ENCODE measurements at regions not wholly inside any gene's neighbourhood (a gene's known extent, or its start where the extent isn't known, plus 50 kb on each side); places are given as distances from the start of the nearest gene placed in this dataset.
"Not testable (repeated sequence)": the region's sequence is repeated elsewhere in the genome, so short reads cannot be mapped to it uniquely, and the experiment has no call there.

DNA sequence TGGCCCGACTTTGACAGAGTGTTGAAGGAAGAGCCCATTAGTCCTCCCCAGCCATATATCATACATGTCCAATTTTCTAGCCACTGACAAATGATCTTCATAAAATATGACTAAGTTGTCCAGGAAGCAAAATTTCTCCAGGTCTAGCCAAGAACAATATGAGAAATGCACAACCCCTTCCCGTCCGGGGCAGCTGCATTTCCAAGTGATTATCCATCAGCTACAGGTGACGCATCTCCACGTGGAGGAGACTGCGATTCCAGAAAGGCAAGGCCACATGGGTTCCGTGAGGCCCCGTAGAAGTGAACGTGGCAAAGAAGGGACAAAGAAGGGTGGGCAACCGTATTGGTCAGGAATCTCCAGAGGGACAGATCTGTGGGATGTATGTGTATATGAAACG is 118.6 kb downstream of the ATP6V0E2 start:
- TF ChIP-seq, protein P1, sequence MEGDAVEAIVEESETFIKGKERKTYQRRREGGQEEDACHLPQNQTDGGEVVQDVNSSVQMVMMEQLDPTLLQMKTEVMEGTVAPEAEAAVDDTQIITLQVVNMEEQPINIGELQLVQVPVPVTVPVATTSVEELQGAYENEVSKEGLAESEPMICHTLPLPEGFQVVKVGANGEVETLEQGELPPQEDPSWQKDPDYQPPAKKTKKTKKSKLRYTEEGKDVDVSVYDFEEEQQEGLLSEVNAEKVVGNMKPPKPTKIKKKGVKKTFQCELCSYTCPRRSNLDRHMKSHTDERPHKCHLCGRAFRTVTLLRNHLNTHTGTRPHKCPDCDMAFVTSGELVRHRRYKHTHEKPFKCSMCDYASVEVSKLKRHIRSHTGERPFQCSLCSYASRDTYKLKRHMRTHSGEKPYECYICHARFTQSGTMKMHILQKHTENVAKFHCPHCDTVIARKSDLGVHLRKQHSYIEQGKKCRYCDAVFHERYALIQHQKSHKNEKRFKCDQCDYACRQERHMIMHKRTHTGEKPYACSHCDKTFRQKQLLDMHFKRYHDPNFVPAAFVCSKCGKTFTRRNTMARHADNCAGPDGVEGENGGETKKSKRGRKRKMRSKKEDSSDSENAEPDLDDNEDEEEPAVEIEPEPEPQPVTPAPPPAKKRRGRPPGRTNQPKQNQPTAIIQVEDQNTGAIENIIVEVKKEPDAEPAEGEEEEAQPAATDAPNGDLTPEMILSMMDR (conservative IDR thresholded peaks at IDR 0.05), result not testable (repeated sequence)
- TF ChIP-seq EZH2 (IDR thresholded peaks at IDR 0.05; ENCODE audit: low read depth), result not testable (repeated sequence)
